Ammon's horn (tissue), 1 donor: ENCODE measurements at regions not wholly inside any gene's neighbourhood (a gene's known extent, or its start where the extent isn't known, plus 50 kb on each side); places are given as distances from the start of the nearest gene placed in this dataset.
A peak's percentile ranks its signal among the peaks of the same experiment; 100 is the strongest.
"Not testable (repeated sequence)": the region's sequence is repeated elsewhere in the genome, so short reads cannot be mapped to it uniquely, and the experiment has no call there.

Source experiments
- DNase-seq: peaks from one replicate; pipeline ENCODE4 v3.0.0-alpha.2; 2016; ENCODE audit warnings: low spot score

DNA sequence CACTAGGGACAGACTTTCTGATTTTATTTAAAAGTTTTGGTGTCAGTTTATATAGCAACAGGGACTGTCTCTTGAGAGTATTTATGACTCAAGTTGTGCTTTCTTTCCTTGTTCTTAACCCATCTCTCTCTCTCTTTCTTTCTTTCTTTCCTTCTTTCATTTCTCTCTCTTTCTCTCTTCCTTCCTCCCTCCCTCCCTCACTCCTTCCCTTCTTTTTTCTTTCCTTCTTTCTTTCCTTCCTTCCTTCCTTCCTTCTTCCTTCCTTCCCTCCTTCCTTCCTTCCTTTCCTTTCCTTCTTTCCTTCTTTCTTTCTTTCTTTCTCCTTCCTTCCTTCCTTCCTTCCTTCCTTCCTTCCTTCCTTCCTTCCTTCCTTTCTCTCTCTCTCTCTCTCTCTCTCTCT lies 77.8 kb upstream of the PODXL start:
- not testable (repeated sequence) for DNase-seq

DNA sequence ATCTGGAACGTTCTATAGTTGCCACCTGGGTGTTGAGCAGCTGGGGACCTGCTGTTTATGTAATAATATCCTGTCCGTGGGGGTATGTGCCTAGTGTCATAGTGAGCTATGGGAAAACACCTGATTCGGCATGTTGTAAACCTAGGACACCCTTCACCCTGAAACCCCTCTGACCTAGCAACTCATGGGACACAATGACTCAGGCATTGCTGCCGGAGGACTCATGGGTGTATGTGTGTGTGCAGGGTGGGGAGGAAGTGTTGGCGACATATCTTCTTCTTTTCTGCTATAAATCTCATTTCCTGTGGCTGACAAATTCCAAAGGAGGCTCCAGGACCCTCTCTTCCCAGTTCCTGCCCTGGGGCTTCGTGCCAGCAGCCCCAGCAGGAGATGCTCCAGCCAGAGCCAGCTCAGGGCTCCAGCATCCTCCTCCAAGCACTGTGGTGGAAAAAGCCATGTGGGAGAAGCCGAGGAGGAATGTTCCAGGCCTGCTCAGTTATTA lies 77.0 kb upstream of the PODXL start:
- DNase-seq = no peak

DNA sequence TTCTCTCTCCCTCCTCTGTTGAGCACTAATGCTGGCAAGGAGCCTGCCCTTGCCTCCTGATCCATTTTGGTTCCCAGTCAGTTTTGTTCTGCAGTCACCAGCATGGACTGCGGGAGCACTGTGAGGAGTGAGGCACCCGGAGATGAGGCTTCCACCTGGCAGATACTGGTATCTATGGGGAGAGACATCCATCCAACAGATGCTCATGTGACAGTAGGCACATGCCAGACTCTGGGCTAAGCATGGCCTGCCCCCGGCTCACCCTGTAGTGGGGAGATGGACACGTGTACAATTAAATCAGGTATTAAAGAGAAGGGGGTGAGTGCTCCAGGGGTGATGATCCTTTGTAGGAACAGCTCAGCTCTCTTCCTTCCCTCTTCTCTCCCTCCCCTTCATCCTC lies 74.0 kb upstream of the PODXL start:
- no peak for DNase-seq

DNA sequence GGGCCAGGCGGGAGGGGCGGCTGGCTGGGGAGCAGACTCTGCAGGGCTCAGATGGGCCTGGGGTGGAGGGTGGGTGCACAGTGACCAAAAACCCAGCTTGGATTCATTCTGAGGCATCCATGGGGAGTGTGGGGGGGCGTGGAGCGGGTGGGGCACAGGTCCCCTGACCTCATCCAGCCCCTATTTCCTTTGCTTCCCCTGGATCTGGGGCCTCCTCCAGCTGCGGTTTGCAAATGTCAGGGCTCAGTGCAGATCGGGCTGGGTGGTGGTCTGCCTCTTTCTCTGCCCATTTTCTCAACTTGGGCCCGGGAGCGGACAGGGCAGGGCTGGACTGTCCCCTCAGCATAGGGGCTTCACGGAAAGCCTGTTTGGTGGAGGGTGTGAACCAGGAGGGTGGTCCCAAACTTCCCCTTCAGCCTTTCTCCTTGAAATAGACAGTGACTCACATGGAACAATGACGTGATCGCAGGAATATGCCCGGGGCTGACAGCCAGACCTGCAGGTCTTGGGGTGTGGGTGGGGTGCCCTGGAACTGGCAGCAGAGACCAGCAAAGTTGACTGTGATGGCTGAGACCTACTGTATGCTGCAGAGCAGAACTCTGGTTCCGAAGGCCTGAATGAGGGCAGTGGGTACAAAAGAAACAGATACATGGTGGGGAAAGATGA lies 72.9 kb upstream of the PODXL start:
- no peak for DNase-seq

DNA sequence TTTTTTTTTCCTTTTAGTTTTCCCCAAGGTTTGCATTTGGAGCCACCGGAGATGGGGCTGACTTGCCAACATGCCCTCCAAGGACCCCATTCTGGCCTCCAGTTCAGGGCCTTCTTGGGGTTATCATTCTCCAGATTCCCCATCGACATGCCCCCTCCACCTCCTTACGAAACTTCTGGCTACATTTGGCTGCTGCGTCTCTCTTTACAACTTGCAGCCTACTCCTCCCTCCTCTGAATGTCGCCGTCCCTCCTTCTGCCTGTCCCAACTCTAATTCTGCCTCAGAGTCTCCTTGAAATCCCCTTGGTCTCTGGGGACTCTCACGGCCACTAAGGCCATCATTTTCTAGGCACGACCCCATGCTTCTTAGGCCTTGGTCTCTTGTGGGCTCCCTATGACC lies 72.2 kb upstream of the PODXL start:
- DNase-seq = no peak

DNA sequence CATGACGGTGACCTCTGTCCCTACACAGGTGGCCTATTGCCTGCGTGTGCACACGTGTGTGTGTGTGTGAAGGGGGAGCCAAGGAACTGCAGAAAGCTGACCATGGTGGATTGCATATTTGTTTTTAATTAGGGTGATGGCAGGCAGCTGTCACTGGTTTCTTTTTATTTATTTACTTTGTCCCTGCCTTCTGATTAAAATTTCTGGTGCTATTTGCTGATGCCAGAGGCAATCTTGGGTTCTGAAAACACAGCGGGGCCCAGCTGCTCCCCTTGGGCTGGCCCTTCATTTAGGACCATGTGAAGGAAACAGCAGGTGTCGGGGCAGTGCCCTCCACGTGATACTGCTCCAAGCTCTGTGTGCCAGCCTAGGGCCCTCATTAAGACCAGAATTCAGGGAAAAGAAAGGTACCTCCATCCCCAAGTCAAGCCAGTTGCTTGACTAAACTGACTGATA lies 71.3 kb upstream of the PODXL start:
- DNase-seq = no peak

DNA sequence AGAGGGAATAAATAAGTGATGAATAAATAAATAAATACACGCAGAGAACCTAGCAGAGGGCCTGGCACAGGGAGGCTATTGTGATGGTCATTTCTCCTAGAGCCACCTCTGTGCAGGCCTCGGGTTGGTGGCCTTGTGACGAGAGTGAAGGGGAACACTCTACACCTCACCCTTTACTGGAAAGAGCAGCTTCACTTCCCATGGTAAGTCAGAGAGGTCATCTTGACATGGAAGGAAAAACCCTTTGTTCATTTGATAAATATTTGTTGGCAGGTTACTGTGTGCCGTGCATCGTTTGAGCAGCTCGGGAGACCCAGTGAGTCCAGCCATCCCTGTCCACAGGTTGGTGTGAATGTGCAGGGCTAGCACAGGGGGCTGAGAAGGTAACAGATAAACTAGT lies 70.2 kb upstream of the PODXL start:
- DNase-seq = no peak

DNA sequence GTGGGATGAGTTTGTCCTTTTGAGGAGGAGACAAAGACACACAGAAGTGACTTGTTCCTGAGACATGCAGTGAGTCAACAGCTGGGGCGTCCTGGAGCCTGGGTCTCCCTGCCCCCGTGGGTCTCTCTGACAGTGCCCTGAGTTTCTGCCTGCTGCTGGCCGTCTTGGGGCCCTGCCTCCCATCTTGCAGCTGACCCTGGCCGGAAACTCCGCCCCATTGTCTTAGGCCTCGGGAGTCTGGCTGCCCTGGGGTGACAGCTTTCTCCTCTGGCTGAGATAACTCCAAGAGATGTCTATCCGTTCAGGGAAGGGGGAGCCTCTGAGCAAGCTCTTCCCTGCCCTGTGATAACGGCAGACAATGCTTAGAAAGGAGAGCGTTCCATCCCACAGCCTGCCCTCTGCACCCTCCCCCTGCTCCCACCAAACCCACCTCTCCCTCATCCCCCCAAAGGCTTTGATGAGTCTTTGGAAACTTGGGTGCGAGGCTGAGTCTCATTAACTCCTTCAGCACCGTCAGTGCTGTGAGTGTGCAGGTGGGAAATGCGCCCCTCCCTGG lies 69.5 kb upstream of the PODXL start:
- no peak for DNase-seq

DNA sequence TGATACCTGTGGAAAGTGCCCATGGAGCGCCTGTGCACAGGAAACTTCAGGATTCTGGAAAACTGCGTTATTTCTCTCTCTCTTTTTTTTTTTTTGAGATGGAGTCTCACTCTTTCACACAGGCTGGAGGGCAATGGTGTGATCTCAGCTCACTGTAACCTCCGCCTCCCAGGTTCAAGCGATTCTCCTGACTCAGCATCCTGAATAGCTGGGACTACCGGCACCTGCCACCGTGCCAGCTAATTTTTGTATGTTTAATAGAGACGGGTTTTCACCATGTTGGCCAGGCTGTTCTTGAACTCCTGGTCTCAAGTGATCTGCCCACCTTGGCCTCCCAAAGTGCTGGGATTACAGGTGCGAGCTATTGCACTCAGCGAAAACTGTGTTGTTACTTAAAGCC lies 68.9 kb upstream of the PODXL start:
- not testable (repeated sequence) for DNase-seq

DNA sequence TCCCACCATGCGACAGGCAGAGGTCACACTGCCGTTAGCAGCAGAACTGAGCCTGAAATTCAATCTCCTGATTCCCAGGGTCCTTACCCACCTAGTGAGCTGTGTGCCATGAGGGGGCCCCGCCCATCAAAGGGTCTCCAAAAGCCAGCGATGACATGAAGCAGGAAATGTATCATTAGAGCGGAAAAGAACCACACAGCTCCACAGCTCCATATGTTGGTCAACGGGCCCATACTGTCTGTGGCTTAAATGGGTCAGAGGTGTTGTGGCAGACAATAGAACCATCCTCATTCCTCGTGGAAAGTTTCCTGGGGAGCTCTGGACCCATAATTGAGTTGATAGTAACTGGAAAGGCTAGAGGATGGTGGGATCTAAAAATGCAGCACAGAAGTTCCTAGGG lies 68.1 kb upstream of the PODXL start:
- no peak for DNase-seq

DNA sequence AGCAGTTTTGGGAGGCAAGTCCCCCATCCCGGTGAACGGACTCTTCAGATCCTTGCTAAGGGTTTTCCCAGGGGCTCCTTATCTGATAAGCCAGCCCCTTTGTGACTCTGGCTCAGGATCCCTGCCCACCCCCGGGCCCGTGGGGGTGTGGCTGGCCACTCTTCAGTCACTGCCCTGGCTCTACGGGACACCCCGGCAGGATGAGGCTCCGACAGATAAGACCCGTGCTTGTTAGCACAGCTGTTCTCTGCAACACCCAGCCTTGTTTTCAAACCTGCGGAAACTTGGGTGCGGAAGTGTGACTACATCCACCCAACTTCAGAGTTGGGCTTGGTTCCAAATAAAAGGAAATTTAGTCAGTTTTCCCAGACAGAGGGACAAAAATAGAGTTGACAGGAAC lies 66.7 kb upstream of the PODXL start:
- no peak for DNase-seq

DNA sequence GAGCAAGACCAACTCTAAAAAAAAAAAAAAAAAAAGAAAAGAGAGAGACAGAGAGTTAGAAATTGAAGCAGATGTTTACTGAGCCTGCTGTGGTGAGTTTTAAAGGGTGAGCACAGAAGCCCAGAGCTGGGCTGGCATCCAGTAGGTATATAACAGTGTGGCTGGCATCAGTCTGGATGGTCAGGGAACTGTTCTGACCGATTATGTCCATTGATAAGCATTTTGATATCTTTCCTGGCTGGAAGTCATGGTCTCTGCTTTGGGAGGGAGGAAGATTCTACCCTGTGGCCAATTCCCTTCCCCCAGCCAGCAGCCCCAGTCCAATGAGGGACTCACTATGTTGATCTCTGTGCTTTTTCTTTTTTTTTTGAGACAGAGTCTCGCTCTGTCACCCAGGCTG lies 65.2 kb upstream of the PODXL start:
- DNase-seq = no peak

DNA sequence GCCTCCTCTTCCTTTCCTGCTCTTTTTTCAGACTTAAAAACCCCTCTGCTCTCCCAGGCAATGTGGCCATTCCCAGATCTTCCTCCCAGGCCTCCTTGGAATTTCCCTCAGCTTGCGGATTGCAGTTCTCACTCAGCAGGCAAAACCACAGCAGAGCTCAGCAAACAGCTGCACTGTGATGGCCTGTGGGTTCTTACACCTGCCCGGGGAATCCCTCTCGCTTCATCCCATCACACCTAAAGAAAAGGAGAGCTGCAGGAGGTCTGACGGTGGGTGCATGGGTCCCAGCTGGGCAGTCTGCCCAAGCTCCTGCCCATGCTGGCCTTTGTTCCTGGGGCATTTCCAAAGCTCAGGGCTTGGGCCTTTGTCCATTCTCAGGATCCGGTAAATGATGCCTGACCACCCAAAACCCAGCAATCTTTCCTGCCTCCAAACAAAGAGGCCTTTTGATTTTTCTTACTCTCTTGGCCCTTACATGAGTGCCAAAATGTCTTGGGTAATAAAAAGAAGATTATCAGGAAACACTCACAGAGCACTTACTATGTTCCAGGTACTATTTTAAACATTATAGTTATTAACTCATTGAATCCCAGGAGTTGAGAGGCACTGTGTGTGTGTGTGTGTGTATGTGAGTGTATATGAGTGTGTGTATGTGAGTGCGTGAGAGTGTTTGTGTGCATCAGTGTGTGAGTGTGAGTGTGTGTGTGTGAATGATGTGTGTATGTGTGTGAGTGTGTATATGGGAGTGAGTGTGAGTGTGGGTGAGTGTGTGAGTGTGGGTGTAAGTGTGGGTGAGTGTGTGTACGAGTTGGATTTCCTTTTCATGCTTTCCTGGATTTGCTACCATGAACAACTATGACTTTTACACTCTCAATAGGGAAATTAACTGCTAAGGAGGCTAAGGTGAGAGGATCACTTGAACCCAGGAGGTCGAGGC lies 64.5 kb upstream of the PODXL start:
- DNase-seq = no peak

DNA sequence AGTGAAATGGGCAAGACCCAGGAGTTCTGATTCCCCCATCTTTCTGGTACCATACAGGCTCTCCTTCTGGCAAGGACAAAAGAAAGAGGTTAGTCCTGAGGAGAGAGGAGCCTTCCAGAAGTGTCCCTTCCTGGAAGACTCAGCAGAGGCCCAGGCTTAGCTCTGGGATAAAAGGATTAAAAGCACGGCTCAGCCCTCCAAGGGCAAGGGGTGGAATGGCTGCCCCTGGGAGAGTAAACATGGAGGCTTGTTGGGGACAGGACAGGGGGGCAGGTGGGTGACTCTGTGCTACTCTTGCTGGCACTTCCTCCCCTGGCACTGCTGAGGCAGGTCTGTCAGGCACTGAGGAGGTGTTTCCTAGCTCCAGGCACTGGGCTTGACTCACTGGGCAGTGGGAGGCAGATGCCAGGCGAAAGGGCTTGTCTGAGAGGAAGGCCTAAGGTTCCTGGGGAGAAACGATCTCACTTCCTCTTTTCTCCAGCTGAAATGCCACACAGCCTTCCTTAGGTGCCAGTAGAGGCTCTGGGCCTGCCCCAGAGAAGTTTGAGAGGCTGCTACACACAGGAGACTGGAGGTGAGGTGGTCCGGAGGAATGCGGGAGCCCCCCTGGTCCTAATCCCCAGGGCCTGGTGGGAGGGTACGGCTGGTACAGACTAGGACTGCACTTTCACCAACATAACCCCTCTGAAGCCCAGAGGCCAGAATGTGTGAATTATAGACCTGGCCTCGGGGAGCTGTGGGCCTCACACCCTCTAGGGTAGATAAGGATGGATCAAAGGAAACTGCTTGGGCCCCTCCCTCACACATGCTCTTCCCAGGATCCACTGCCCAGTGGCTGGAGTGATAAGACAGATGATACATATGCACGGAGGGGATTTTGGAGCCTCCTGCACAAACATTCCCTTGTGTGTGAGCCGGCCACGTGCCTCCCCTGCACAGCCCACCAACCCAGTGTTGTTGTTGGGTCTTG lies 63.2 kb upstream of the PODXL start:
- DNase-seq = no peak

DNA sequence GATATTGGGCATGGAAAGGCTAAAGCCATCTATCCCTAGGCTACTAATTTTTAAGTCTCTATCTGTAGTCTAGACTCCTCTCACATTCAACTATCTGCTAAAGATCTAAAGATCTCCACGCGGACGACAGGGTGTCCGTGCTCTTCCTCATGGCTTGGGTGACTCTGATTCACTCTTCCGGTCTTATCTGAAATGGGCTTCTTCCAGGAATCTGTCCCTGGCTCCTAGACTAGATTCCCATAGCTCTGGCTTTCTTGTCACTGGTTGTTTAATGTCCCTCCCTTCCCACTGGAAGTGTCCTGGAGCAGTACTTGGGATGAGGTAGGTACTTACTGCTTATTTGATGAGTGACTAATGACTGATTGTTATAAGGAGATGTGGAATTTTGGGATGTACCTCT lies 62.0 kb upstream of the PODXL start:
- no peak for DNase-seq

DNA sequence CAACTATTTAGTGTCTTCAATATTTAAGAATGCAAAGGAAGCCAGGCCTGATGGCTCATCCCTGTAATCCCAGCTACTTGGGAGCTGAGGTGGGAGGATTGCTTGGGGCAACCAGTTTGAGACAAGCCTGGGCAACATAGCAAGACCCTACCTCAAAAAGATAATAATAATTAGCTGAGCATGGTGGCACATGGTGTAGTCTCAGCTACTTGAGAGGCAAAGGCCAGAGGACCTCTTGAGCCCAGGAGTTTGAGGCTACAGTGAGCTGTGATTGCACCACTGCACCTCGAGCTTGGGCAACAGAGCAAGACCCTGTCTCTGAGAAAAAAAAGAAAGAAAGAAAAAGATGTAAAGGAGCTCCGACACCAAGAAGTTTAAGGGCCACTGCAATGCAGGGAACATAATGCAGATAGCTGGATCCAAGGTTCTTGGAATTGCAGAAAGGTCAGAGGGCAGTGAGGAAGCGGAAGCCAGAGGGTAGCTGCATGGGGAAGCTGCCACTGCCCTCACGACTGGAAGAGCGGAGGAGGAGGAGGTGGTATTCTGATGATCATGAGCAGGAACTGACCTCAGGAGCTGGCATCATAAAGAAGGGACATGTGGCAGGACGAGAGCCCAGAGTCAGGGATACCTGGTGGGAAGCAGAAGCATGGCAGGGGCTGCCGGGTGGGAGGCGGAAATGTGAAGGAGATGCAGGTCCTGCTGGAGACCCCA lies 60.2 kb upstream of the PODXL start:
- DNase-seq = no peak

DNA sequence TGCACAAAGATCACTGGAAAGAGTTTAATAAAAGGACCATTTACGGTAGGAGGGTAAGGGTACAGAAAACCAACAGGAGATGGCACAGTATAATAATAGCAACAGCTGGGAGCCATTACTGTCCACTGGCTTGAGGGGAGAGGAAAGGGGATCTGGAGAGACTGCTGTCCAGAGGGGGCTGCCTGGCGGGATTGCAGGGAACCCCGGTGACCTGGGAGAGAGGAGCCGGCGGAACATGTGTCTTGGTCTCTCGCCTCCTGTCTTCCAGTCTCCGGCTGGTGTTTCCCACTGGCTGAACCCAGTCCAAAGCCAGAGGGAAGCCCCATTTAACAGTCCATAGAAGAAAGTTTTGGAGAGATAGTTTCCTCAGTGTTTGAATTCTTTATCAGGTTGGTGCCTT lies 57.5 kb upstream of the PODXL start:
- no peak for DNase-seq

DNA sequence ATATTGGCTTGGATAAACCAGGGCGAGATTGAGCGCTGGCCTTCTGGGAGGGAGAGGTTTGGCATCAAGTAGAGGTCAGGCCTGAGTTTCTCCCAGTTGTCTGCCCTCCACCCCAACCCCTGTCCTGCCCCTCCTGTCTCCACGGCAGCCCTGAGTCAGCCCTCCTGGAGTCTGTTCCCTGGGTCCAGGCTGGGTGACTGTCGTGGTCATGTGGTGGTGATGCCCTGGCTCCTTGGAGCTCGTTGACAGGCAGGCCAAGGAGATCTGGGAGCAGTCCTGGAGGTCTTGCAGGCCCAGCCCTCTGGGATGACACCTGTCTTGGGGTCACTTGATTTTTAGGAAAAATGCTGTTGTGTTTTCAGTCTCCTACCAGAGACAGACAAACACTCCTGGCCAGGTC lies 53.6 kb upstream of the PODXL start:
- DNase-seq = no peak

DNA sequence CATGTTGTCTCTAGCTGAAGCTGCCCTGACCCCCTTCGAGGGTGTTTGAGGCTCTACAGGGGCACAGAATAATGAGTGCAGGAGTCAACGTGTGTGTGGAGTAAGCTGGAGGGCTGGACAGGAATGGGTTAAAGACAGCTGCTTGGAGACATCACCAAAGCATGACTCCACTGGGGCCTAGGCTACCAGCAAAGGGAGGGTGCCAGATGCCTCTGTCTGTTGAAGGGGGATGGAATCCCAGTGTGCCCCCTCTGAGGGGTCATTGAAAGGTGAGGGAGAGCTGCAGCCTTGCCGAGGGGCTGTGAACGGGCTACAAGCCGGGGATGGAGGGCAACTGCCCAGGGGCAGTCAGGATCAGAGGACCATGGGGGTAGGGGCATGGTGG lies 51.7 kb upstream of the PODXL start:
- DNase-seq = no peak

DNA sequence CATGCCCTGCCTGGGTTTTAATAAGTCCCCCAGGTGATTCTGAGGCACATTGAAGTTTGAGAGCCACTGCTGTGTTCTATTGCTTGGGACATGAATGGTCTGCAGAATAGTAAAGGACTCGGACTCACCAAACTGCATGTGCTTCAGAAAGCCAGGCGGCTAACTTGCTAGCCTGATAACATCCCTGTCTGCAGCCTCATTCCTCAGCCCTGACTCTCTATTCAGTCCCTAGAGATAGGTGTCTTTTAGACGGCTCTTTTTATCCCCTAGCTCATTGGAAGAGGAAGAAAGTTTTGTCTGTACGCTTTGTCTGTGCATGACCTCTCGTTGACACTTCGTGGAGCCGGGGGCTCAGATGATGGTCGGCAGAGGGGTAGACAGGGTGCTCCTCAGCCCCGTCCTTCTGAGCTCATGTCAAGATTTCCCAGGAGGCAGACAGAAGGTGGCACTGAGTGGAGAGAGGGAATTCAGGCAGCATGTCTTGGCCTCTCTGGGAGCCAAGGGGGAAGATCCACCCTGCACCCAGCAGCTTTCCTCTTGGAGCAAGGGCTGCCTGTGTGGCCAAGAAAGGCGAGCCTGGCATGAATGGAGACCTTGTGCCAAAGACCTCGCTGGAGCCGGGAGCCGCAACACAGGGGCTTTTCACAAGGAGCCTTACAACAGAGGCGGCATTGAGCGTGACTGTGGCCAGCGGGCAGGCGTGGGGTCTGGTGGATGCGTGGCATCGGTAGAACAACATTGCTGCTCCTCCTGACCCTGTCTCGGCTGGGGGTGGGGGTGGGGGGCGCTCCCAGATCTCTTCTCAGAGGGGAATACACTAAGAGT lies 51.1 kb upstream of the PODXL start:
- peak; percentile 81 for DNase-seq
